ENCODE measurements at regions not wholly inside any gene's neighbourhood (a gene's known extent, or its start where the extent isn't known, plus 50 kb on each side); places are given as distances from the start of the nearest gene placed in this dataset.
"Not testable (repeated sequence)": the region's sequence is repeated elsewhere in the genome, so short reads cannot be mapped to it uniquely, and the experiment has no call there.

DNA sequence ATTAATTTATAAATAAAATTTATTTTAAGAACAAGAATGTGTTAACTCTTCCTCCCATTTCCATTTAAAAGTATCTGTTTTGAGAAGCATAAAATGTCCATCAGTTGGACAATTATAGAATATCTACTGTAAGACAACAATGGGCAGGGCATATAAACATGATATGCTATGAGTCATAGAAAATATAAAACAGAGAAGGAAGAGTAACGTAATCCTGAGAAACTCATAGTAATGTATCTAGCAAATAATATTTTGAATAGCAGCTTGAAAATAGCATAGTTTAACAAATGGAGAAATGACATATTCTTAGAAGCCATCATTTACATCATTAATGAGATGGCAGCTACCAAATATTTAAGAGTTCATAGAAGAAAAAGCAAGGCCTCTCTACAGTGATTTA is 820.3 kb upstream of the PCDH10 start:
- TF ChIP-seq GATA1 (IDR thresholded peaks at IDR 0.05; ENCODE audit: low read depth, low read length) (no peak), POLR2A (IDR thresholded peaks at IDR 0.05; ENCODE audit: low read length) (no peak)
- DNase-seq: no peak

DNA sequence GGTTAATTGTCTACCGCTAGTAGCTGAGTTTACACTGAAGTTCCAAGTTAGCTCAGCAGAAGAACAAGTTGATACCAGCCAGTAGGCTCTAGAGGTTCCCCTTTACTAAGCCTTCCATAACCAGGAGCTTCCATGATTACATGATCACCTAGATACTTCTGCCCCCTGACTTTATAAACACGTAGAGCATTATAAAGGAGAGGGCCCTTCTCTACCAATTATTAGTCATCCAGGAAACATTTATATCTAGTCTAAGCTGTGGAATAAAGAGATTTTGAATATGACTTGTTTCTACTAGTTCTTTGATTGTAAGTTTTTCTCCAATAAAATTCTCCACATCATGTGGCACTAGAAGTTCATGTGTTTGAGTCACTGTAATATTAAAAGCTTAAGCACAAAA is 818.1 kb upstream of the PCDH10 start:
- DNase-seq: no peak
- TF ChIP-seq GATA1 (IDR thresholded peaks at IDR 0.05; ENCODE audit: low read depth, low read length) (no peak), POLR2A (IDR thresholded peaks at IDR 0.05; ENCODE audit: low read length) (no peak)

DNA sequence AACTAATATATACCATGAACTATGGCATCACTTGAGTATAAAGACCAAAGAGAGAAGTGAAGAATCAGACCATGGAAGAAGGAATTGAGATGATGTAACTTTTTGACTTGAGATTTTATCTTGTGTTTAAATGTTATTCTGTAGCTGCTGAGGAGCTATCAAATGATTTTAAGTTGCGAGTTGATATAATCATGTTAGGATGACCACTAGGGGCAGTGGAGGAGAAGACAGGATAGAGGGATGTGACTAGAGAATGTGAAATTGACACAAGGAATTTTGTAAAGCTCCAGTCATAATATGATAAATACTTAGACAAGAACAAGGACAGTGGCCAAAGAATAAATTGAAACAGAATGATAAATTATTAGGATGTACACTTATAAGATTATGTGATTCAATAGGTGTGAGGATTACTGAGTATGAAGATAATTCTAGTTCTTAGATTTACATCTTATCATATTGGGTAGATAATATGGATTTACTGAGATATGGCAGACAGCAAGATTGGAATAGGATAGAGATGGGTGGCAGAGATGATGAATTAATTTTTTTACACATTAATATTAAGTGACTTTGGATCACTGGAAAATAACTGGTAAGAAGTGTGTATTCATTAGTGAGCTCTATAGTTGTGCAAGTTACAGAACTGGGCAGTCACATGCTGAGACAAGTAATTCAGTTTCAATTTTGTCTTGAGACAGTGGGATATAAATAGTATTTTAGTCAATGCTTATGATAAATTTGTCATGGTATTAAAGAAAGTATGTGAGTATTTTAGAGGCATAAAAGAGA is 816.0 kb upstream of the PCDH10 start:
- DNase-seq: no peak
- TF ChIP-seq POLR2A (IDR thresholded peaks at IDR 0.05; ENCODE audit: low read length) (no peak), GATA1 (IDR thresholded peaks at IDR 0.05; ENCODE audit: low read depth, low read length) (no peak)

DNA sequence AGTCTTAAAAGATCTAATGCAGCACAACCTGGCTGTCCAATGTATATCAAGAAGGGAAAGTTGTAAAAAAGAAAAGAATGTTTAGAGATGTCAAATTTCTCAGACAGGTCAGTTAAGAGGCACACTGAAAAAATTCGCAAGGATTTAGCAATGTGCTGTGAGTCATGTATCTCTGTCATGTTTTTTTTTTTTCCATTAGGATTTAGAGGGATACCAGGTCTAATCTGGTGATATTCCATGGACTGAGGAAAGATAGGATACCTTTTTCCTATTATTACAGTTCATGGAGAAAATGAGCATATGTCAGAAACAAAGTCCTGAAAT is 815.4 kb upstream of the PCDH10 start:
- TF ChIP-seq GATA1 (IDR thresholded peaks at IDR 0.05; ENCODE audit: low read depth, low read length) (no peak), POLR2A (IDR thresholded peaks at IDR 0.05; ENCODE audit: low read length) (no peak)
- no peak for DNase-seq

DNA sequence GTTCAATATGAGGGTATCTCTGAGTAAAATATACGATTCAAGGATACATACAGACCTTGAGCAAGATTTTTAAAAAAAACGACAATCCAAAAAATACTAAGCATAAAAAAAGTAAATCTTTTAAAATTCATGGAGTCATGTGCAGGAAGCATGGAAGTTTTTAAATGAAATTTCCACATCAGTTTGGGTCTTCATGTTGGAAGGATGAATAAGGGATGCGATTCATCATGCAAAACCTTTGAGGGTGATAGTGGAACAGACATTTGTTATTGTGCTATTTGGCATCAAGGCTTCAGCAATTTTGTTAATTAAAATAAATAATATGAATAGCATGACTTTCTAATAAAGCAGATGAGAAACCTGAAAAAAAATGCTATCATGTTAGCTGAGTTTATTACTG is 815.0 kb upstream of the PCDH10 start:
- DNase-seq: no peak
- TF ChIP-seq GATA1 (IDR thresholded peaks at IDR 0.05; ENCODE audit: low read depth, low read length) (no peak), POLR2A (IDR thresholded peaks at IDR 0.05; ENCODE audit: low read length) (no peak)

DNA sequence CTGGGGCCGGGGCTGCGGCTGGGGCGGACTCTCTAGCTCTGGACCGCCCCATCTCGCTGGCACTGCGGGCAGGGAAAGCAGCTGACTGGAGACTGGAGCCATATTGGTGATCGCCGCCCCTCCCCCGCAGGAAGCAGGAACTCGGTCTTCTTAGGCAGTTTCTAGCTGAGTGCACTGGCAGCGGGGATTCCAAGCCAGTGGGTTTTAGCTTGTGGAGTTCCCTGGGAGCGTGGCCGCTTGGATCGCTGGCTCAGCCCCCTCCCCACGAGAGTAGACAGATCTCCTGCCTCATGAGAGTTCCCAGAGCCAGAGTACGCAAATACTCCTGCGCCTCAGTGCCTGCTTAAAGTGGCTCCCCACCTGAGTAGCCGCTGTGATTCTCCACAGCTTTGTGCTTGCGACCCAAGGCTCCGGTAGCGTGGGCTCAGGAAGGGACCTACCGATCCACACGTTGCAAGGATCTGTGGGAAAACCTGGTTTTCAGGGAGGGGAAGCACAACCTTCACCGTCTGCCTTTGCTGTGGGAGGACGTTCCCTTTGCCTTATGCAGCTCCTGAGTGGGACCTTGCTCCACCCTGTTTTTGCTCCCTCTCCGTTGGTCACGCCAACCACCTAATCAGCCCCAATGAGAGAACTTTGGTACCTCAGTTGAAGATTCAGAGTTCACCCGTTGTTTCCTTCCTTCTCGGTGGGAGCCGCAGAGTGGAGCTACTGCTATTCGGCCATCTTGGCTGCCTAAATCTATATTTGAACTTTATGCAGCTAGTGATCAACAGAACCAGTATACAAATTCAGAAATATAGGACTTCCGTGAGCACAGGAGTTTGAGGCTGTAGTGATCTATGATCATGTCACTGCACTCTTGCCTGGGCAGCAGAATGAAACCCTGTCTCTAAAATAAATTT is 803.9 kb upstream of the PCDH10 start:
- no peak for TF ChIP-seq POLR2A (IDR thresholded peaks at IDR 0.05; ENCODE audit: low read length)
- no peak for TF ChIP-seq GATA1 (IDR thresholded peaks at IDR 0.05; ENCODE audit: low read depth, low read length)
- DNase-seq: no peak

DNA sequence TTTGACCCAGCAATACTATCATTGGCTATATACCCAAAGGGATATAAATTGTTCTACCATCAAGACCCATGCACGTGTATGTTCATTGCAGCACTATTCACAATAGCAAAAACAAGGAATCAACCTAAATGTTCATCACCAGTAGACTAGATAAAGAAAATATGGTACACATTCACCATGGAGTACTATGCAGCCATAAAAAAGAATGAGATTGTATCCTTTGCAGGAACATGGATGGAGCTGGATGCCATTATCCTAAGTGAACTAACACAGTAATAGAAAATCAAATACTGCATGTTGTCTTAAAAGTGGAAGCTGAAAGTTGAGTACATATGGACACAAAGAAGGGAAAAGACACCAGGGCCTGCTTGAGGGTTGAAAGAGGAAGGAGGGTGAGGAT is 803.1 kb upstream of the PCDH10 start:
- DNase-seq: no peak

DNA sequence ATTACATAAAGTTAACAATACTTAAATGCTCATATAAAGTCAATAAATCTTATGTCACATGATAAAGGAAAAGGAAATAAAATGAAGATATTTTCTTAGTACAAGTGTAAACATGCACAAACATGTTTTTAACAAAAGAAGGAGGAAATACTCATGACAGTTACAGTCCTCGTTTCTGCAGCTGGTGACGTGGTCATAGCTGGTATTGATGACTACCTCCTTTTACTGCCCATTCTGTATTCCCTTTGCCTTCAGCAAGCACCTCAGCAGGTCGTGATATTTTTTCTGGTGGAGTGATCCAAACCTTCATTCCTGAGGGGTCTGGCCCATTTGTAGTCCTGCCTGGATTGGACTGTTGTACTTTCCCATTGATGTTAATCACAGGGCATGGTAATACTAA is 797.5 kb upstream of the PCDH10 start:
- not testable (repeated sequence) for DNase-seq

More for the DNA sequence above, 803.1 kb upstream of the PCDH10 start:
- TF ChIP-seq POLR2A (IDR thresholded peaks at IDR 0.05; ENCODE audit: low read length) (no peak), GATA1 (IDR thresholded peaks at IDR 0.05; ENCODE audit: low read depth, low read length) (no peak)

DNA sequence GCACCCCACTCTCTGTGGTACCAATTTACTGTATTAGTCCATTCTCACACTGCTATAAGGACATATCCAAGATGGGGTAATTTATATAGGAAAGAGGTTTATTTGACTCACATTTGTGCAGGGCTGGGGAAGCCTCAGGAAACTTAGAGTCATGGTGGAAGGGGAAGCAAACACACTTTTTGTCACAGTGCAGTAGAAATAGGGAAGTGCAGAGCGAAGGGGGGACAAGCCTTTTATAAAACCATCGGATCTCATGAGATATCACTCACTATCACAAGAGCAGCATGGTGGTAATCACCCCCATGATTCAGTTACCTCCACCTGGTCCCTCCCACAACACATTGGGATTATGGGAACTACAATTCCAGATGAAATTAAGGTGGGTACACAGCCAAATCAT is 766.9 kb upstream of the PCDH10 start:
- TF ChIP-seq POLR2A (IDR thresholded peaks at IDR 0.05; ENCODE audit: low read length) (no peak), GATA1 (IDR thresholded peaks at IDR 0.05; ENCODE audit: low read depth, low read length) (no peak)
- no peak for DNase-seq

DNA sequence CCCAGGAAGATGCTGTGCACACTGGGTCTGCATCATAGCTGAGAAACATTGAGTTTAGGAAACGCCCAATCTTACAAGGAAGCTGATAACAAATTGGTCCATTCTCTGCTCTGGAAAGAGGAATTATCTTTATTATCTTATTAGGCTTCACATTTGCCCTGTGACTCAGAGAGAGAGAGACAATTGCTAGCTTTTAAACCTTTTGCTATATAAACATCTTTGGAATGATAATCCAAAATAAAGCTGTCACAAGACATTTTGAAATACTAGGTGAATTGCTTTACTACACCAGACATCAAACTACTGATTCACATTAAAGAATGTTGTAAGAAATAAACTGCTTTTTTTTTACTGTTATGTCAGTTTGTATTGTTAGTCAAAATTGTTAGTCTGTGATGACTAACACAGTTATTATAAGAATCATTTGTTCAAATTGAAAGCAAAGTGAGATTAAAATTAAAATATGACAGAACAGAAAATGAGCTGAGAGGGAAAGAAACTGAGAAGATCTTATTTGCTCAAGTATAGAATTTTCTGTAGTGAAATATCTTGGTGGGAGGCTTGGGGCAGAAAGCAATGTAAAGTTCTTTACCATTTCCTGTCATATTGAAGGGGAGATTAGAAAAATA is 765.4 kb upstream of the PCDH10 start:
- no peak for TF ChIP-seq POLR2A (IDR thresholded peaks at IDR 0.05; ENCODE audit: low read length)
- no peak for TF ChIP-seq GATA1 (IDR thresholded peaks at IDR 0.05; ENCODE audit: low read depth, low read length)
- DNase-seq: no peak

DNA sequence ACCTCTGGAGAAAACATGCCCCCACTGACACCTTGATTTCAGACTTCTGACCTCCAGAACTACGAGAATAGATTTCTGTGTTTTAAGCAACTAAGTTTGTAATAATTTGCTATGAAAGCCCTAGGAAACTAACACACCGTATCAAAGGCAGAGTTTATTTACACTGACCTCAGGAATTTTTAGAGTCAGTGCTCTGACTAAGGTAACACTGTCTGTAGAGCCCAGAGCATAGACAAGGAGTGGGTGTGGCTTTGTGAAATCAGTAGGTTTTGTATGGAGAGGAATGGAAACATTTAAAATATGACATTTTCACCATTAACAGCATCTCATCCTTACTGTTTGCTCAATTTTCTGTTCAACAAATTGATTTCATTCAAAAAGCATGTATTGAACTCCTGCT is 764.4 kb upstream of the PCDH10 start:
- no peak for TF ChIP-seq GATA1 (IDR thresholded peaks at IDR 0.05; ENCODE audit: low read depth, low read length)
- no peak for TF ChIP-seq POLR2A (IDR thresholded peaks at IDR 0.05; ENCODE audit: low read length)
- DNase-seq: no peak

DNA sequence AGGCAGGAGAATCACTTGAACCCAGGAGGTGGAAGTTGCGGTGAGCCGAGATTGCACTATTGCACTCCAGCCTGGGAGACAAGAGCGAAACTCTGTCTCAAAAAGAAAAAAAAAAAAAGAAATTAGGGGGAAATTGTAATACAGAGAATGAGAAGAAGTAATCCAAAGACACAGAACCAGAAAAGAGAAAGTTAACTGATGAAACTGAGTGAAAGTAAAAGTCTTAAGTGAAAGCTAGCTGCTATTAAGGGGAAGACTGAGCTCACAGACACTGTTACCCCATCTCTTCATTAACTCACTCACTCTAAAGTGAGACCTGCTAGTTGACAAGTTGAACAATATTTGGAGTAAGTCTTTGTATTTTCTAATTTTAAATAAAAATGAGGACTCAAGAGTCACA is 763.0 kb upstream of the PCDH10 start:
- TF ChIP-seq POLR2A (IDR thresholded peaks at IDR 0.05; ENCODE audit: low read length) (no peak), GATA1 (IDR thresholded peaks at IDR 0.05; ENCODE audit: low read depth, low read length) (no peak)
- no peak for DNase-seq

DNA sequence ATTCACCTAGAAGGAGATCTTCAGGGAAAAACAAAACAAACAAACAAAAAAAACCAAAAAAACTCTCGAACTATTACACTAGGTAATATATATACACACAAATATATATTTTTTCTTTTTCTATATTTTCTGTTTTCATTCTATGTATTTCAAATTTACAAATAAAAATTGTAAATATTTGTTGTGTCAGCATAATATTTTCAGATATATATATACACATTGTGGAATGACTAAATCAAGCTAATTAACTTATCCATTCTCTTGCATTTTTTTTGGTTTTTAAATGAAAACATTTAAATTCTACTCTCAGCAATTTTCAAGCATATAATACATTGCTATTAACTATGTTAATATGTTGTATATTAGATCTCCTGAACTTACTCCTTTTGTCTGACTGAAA is 762.0 kb upstream of the PCDH10 start:
- no peak for DNase-seq
- TF ChIP-seq GATA1 (IDR thresholded peaks at IDR 0.05; ENCODE audit: low read depth, low read length): no peak
- no peak for TF ChIP-seq POLR2A (IDR thresholded peaks at IDR 0.05; ENCODE audit: low read length)

DNA sequence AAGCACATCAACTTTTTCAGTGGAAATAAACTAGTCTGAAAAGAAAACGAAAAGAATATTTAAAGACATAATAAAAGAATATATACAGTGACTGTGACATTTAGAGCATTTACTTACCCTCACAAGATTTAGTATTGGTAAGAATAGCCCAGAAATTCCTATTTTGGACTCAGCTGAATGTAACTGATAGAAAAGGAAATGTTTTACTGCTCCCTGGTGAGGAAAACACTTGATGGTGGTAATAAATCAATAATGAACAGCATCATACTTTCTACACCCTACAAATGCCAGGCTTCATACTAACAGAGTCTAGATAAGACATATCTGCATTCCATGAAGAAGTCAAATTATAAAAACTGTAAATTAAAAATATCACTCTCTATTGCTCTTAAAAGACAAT is 753.5 kb upstream of the PCDH10 start:
- TF ChIP-seq POLR2A (IDR thresholded peaks at IDR 0.05; ENCODE audit: low read length) (no peak), GATA1 (IDR thresholded peaks at IDR 0.05; ENCODE audit: low read depth, low read length) (no peak)
- no peak for DNase-seq
